Stomach smooth muscle (tissue), 2 donors: ENCODE measurements at regions not wholly inside any gene's neighbourhood (a gene's known extent, or its start where the extent isn't known, plus 50 kb on each side); places are given as distances from the start of the nearest gene placed in this dataset.

ENCODE experiments used
- H3K27ac ChIP-seq: one replicate; pipeline ENCODE4 v1.7.0; 2013; ENCODE audit warnings: mild to moderate bottlenecking, low read length, inconsistent platforms
- H3K27me3 ChIP-seq, 2 donors: one replicate each; pipeline ENCODE4 v1.7.0; 2013; ENCODE audit warnings: low read length in 2 of 2; ENCODE audit not compliant: insufficient read depth in 2 of 2, control insufficient read depth in 1 of 2
- H3K36me3 ChIP-seq, 2 donors: one replicate each; pipeline ENCODE4 v1.7.0; 2013; ENCODE audit warnings: low read length in 2 of 2; ENCODE audit not compliant: control insufficient read depth in 2 of 2, insufficient read depth in 2 of 2
- H3K4me1 ChIP-seq: one replicate; pipeline ENCODE4 v1.7.0; 2013; ENCODE audit warnings: low read length; ENCODE audit not compliant: control insufficient read depth, insufficient read depth
- H3K4me3 ChIP-seq, 2 donors: one replicate each; pipeline ENCODE4 v1.7.0; 2013; ENCODE audit warnings: low read length in 2 of 2
- H3K9ac ChIP-seq, 2 donors: one replicate each; pipeline ENCODE4 v1.7.0; 2013; ENCODE audit warnings: low read length in 2 of 2, mild to moderate bottlenecking in 1 of 2
- H3K9me3 ChIP-seq, 2 donors: one replicate each; pipeline ENCODE4 v1.7.0; 2013; ENCODE audit warnings: low read length in 2 of 2; ENCODE audit not compliant: control insufficient read depth in 2 of 2
- donor health status: healthy.
- donor health status: Pancreatic carcinoma.

GRCh38 chr9:23622396-23622795 is 203.6 kb downstream of the ELAVL2 start:
- Histone ChIP-seq H3K27me3 (no peaks in the 10 kb centered on the region), H3K9me3 (peaks cover 0 to 3% of the 10 kb centered on the region in 2 donors), H3K4me1 (no peaks in the 10 kb centered on the region), H3K9ac (no peak overlapping the region), H3K36me3 (no peaks in the 10 kb centered on the region), H3K27ac (no peak overlapping the region), H3K4me3 (no peak overlapping the region)

- Histone ChIP-seq H3K4me3 (no peak overlapping the region), H3K27ac (no peak overlapping the region), H3K9ac (no peak overlapping the region)
Measured at GRCh38 chr9:23630488-23630887, 195.6 kb downstream of the ELAVL2 start.

GRCh38 chr9:23635276-23635675 is 190.8 kb downstream of the ELAVL2 start:
- Histone ChIP-seq H3K4me3 (no peak overlapping the region), H3K9ac (no peak overlapping the region), H3K27me3 (no peaks in the 10 kb centered on the region), H3K36me3 (no peaks in the 10 kb centered on the region), H3K9me3 (no peaks in the 10 kb centered on the region), H3K4me1 (no peaks in the 10 kb centered on the region), H3K27ac (no peak overlapping the region)

More at GRCh38 chr9:23630488-23630887, 195.6 kb downstream of the ELAVL2 start:
- no peaks in the 10 kb centered on the region for H3K36me3 ChIP-seq
- H3K9me3 ChIP-seq: no peaks in the 10 kb centered on the region
- H3K27me3 ChIP-seq: no peaks in the 10 kb centered on the region
- H3K4me1 ChIP-seq: no peaks in the 10 kb centered on the region

GRCh38 chr9:23636199-23636598 is 189.8 kb downstream of the ELAVL2 start:
- Histone ChIP-seq H3K9me3 (no peaks in the 10 kb centered on the region), H3K27me3 (no peaks in the 10 kb centered on the region), H3K9ac (no peak overlapping the region), H3K36me3 (no peaks in the 10 kb centered on the region), H3K4me1 (no peaks in the 10 kb centered on the region), H3K4me3 (no peak overlapping the region), H3K27ac (no peak overlapping the region)

GRCh38 chr9:23638011-23638410 is 188.0 kb downstream of the ELAVL2 start:
- no peaks in the 10 kb centered on the region for H3K27me3 ChIP-seq
- H3K36me3 ChIP-seq: no peaks in the 10 kb centered on the region
- no peak overlapping the region for H3K27ac ChIP-seq
- H3K4me1 ChIP-seq: no peaks in the 10 kb centered on the region
- no peak overlapping the region for H3K9ac ChIP-seq
- no peak overlapping the region for H3K4me3 ChIP-seq
- no peaks in the 10 kb centered on the region for H3K9me3 ChIP-seq

GRCh38 chr9:23638837-23639426 is 187.1 kb downstream of the ELAVL2 start:
- H3K27me3 ChIP-seq: no peaks in the 10 kb centered on the region
- H3K4me1 ChIP-seq: no peaks in the 10 kb centered on the region
- no peak overlapping the region for H3K9ac ChIP-seq
- no peaks in the 10 kb centered on the region for H3K36me3 ChIP-seq
- no peak overlapping the region for H3K4me3 ChIP-seq
- H3K27ac ChIP-seq: no peak overlapping the region
- no peaks in the 10 kb centered on the region for H3K9me3 ChIP-seq
